Breast epithelium (tissue), 4 donors: ENCODE measurements at regions not wholly inside any gene's neighbourhood (a gene's known extent, or its start where the extent isn't known, plus 50 kb on each side); places are given as distances from the start of the nearest gene placed in this dataset.

Experiments
- DNase-seq, 2 donors: peaks; one replicate each; pipeline ENCODE4 v3.0.0-alpha.2; 2019; ENCODE audit warnings: low spot score in 2 of 2
- H3K27ac ChIP-seq, 2 donors: fragments of 200-600 bp; sonication (generic) in 1 of 2; one replicate each; pipeline ENCODE4 v1.5.1; 2016 to 2019; ENCODE audit warnings: mild to moderate bottlenecking in 1 of 2
- H3K27me3 ChIP-seq, 2 donors: fragments of 200-600 bp; sonication (generic) in 1 of 2; one replicate each; pipeline versions ENCODE4 v1.5.1 to v1.6.0; 2017 to 2019; ENCODE audit warnings: control low read depth in 1 of 2, mild to moderate bottlenecking in 1 of 2
- H3K36me3 ChIP-seq: fragments of 200-600 bp; one replicate; pipeline ENCODE4 v1.5.1; 2019
- H3K4me1 ChIP-seq, 2 donors: fragments of 200-600 bp; sonication (generic); one replicate each; pipeline ENCODE4 v1.5.1; 2016 to 2019; ENCODE audit warnings: control low read depth in 1 of 2
- H3K4me3 ChIP-seq, 3 donors: fragments of 200-600 bp; sonication (generic); 1 replicate in 2 of 3; 2 replicates in 1 of 3; pipeline ENCODE4 v1.5.1; 2016 to 2019; ENCODE audit warnings: mild to moderate bottlenecking in 3 of 3, moderate library complexity in 2 of 3
- H3K9me3 ChIP-seq, 2 donors: fragments of 200-600 bp; sonication (generic) in 1 of 2; one replicate each; pipeline ENCODE4 v1.5.1; 2016 to 2019; ENCODE audit warnings: control low read depth in 1 of 2
- CTCF ChIP-seq, 3 donors: fragments of 450-650 bp; IDR thresholded peaks; one replicate each; pipeline ENCODE4 v1.5.1; 2016 to 2017; ENCODE audit warnings: antibody characterized with exemption in 3 of 3, mild to moderate bottlenecking in 3 of 3, moderate library complexity in 3 of 3
- POLR2A ChIP-seq: fragments of 450-650 bp; IDR thresholded peaks from one replicate; pipeline ENCODE4 v1.6.1; 2016; ENCODE audit warnings: antibody characterized with exemption, mild to moderate bottlenecking, moderate library complexity
- POLR2AphosphoS5 ChIP-seq, 3 donors: sonication (generic); formaldehyde crosslinking; IDR thresholded peaks; one replicate each; pipeline ENCODE4 v1.6.1; 2017; ENCODE audit warnings: antibody characterized with exemption in 3 of 3
- intact Hi-C: fragments of 100-400 bp; cut with DNase I; formaldehyde crosslinking; loops from one replicate; pipeline ENCODE4 v1.15.1; 2023; ENCODE audit warnings: low total_unique reads

GRCh38 chr18:27854631-27855030 lies 322.3 kb downstream of the CDH2 start:
- no peak overlapping the region for H3K4me3 ChIP-seq
- DNase-seq = no peak
- no peak overlapping the region for H3K27ac ChIP-seq
- H3K9me3 ChIP-seq = no peaks in the 10 kb centered on the region
- no peaks in the 10 kb centered on the region for H3K4me1 ChIP-seq
- no peaks in the 10 kb centered on the region for H3K27me3 ChIP-seq
- intact Hi-C loops = no loop called here
- TF ChIP-seq POLR2AphosphoS5 (IDR thresholded peaks at IDR 0.05) (no peak), POLR2A (no peak), CTCF (IDR thresholded peaks at IDR 0.05) (no peak)
- H3K36me3 ChIP-seq = no peaks in the 10 kb centered on the region

GRCh38 chr18:27848336-27848735 lies 328.6 kb downstream of the CDH2 start:
- Histone ChIP-seq H3K27me3 (no peaks in the 10 kb centered on the region), H3K27ac (no peak overlapping the region), H3K36me3 (no peaks in the 10 kb centered on the region), H3K9me3 (no peaks in the 10 kb centered on the region), H3K4me3 (no peak overlapping the region), H3K4me1 (no peaks in the 10 kb centered on the region)
- DNase-seq = no peak
- intact Hi-C loops = no loop called here
- TF ChIP-seq POLR2AphosphoS5 (IDR thresholded peaks at IDR 0.05) (no peak), POLR2A (no peak), CTCF (IDR thresholded peaks at IDR 0.05) (no peak)

- Histone ChIP-seq H3K9me3 (no peaks in the 10 kb centered on the region), H3K27me3 (no peaks in the 10 kb centered on the region), H3K27ac (no peak overlapping the region), H3K4me3 (no peak overlapping the region), H3K36me3 (no peaks in the 10 kb centered on the region), H3K4me1 (no peaks in the 10 kb centered on the region)
- intact Hi-C loops = no loop called here
- TF ChIP-seq CTCF (IDR thresholded peaks at IDR 0.05) = no peak
- TF ChIP-seq POLR2AphosphoS5 (IDR thresholded peaks at IDR 0.05) = no peak
- TF ChIP-seq POLR2A = no peak
- no peak for DNase-seq
Observed at GRCh38 chr18:27847412-27847811, 329.5 kb downstream of the CDH2 start.

GRCh38 chr18:27845897-27846296 lies 331.0 kb downstream of the CDH2 start:
- H3K27ac ChIP-seq = no peak overlapping the region
- no peaks in the 10 kb centered on the region for H3K9me3 ChIP-seq
- intact Hi-C loops = no loop called here
- TF ChIP-seq POLR2A (no peak), CTCF (IDR thresholded peaks at IDR 0.05) (no peak), POLR2AphosphoS5 (IDR thresholded peaks at IDR 0.05) (no peak)
- H3K27me3 ChIP-seq = no peaks in the 10 kb centered on the region
- no peak overlapping the region for H3K4me3 ChIP-seq
- H3K4me1 ChIP-seq = no peaks in the 10 kb centered on the region
- no peaks in the 10 kb centered on the region for H3K36me3 ChIP-seq
- no peak for DNase-seq

GRCh38 chr18:27843783-27844777 lies 332.9 kb downstream of the CDH2 start:
- no peak for TF ChIP-seq POLR2AphosphoS5 (IDR thresholded peaks at IDR 0.05)
- no peak for TF ChIP-seq CTCF (IDR thresholded peaks at IDR 0.05)
- no peak for TF ChIP-seq POLR2A
- Histone ChIP-seq H3K27me3 (no peaks in the 10 kb centered on the region), H3K9me3 (no peaks in the 10 kb centered on the region), H3K36me3 (no peaks in the 10 kb centered on the region), H3K4me3 (no peak overlapping the region), H3K27ac (no peak overlapping the region), H3K4me1 (no peaks in the 10 kb centered on the region)
- intact Hi-C loops = no loop called here
- no peak for DNase-seq
